SK-N-SH (cell line): ENCODE measurements at regions not wholly inside any gene's neighbourhood (a gene's known extent, or its start where the extent isn't known, plus 50 kb on each side); places are given as distances from the start of the nearest gene placed in this dataset.

Experiments used
- CTCF ChIA-PET: fragments of 300-600, 350-600 bp; formaldehyde crosslinking; extraction: SDS; loops from one replicate; lab custom pipeline; 2021; lab: Yijun Ruan, JAX
- POLR2A ChIA-PET: fragments of 350-600 bp; sonication (Branson Sonifier 250); formaldehyde crosslinking; extraction: SDS; loops from one replicate; lab custom pipeline; 2020; ENCODE audit warnings: antibody characterized with exemption, inconsistent platforms; lab: Yijun Ruan, JAX
- DNase-seq: peaks from one replicate; pipeline ENCODE4 v3.0.0; 2012
- H2AFZ ChIP-seq: fragments of 200-600 bp; sonication (generic); 2 replicates; pipeline ENCODE4 v1.8.1; 2016; ENCODE audit warnings: antibody characterized with exemption, mild to moderate bottlenecking, low read depth
- H3F3A ChIP-seq: fragments of 200-600 bp; sonication (generic); replicated peaks from 2 replicates; pipeline ENCODE3; 2016; ENCODE audit warnings: antibody characterized with exemption, mild to moderate bottlenecking; ENCODE audit not compliant: insufficient read depth
- H3K27ac ChIP-seq, 2 experiments: fragments of 200-500 bp in 1 of 2; fragments of 200-600 bp in 1 of 2; sonication (Bioruptor generic) in 1 of 2; sonication (generic), shearing (Covaris generic) in 1 of 2; 2 replicates each; pipeline versions ENCODE4 v1.5.1 to v1.6.1; 2014 to 2016; ENCODE audit warnings: low read depth in 2 of 2, inconsistent platforms in 1 of 2, low read length in 1 of 2, mild to moderate bottlenecking in 1 of 2, mixed read lengths in 1 of 2
- H3K27me3 ChIP-seq: fragments of 200-600 bp; sonication (generic), shearing (Covaris generic); 2 replicates; pipeline ENCODE4 v1.6.1; 2016; ENCODE audit warnings: mixed run types; ENCODE audit not compliant: insufficient read depth
- H3K36me3 ChIP-seq, 2 experiments: fragments of 200-500 bp in 1 of 2; fragments of 200-600 bp in 1 of 2; sonication (Bioruptor generic) in 1 of 2; sonication (generic) in 1 of 2; replicated peaks in 1 of 2; 2 replicates each; pipeline versions ENCODE3 to v1.5.1; 2014 to 2016; ENCODE audit warnings: low read length in 1 of 2, mild to moderate bottlenecking in 1 of 2; ENCODE audit not compliant: insufficient read depth in 2 of 2, control insufficient read depth in 1 of 2
- H3K4me1 ChIP-seq, 2 experiments: fragments of 200-500 bp in 1 of 2; fragments of 200-600 bp in 1 of 2; sonication (Bioruptor generic) in 1 of 2; sonication (generic), shearing (Covaris generic) in 1 of 2; 2 replicates each; pipeline versions ENCODE4 v1.5.1 to v1.6.1; 2014 to 2016; ENCODE audit warnings: low read depth in 1 of 2, low read length in 1 of 2, mixed run types in 1 of 2; ENCODE audit not compliant: insufficient read depth in 2 of 2, control insufficient read depth in 1 of 2
- H3K4me2 ChIP-seq: fragments of 200-600 bp; sonication (generic), shearing (Covaris generic); 2 replicates; pipeline ENCODE4 v1.6.1; 2017; ENCODE audit warnings: mixed run types
- H3K4me3 ChIP-seq, 2 experiments: fragments of 200-500 bp in 1 of 2; fragments of 200-600 bp in 1 of 2; sonication (Bioruptor generic) in 1 of 2; sonication (generic), shearing (Covaris generic) in 1 of 2; 2 replicates each; pipeline versions ENCODE4 v1.5.1 to v1.8.1; 2014 to 2016; ENCODE audit warnings: low read depth in 2 of 2, inconsistent platforms in 1 of 2, low read length in 1 of 2, mild to moderate bottlenecking in 1 of 2, mixed read lengths in 1 of 2, moderate library complexity in 1 of 2
- H3K79me2 ChIP-seq: fragments of 200-600 bp; sonication (generic); 2 replicates; pipeline ENCODE4 v1.8.1; 2017; ENCODE audit warnings: mild to moderate bottlenecking; ENCODE audit not compliant: insufficient read depth
- H3K9ac ChIP-seq: fragments of 200-600 bp; sonication (generic); 2 replicates; pipeline ENCODE4 v1.6.1; 2017; ENCODE audit warnings: mixed run types
- H3K9me2 ChIP-seq: fragments of 200-600 bp; sonication (generic); 2 replicates; pipeline ENCODE4 v1.6.1; 2017; ENCODE audit warnings: mixed run types
- H3K9me3 ChIP-seq: fragments of 200-600 bp; sonication (generic); 2 replicates; pipeline ENCODE4 v1.6.1; 2017; ENCODE audit warnings: mixed run types, mild to moderate bottlenecking, moderate library complexity
- H4K20me1 ChIP-seq: fragments of 200-600 bp; sonication (generic); 2 replicates; pipeline ENCODE4 v1.6.1; 2017; ENCODE audit warnings: mild to moderate bottlenecking, mixed run types; ENCODE audit not compliant: insufficient read depth
- ELF1 ChIP-seq: IDR thresholded peaks from 2 replicates; pipeline ENCODE4 v1.4.0; 2012
- EP300 ChIP-seq, 2 experiments: IDR thresholded peaks; 2 replicates each; pipeline versions ENCODE4 v1.4.0 to v1.6.1; 2012; ENCODE audit warnings: borderline replicate concordance in 1 of 2, low read depth in 1 of 2, low read length in 1 of 2
- EZH2phosphoT487 ChIP-seq: fragments of 200-600 bp; sonication (generic); IDR thresholded peaks from 2 replicates; pipeline ENCODE4 v1.6.1; 2017; ENCODE audit warnings: low read depth, mixed run types, mild to moderate bottlenecking, antibody characterized with exemption, moderate library complexity, borderline replicate concordance
- FOXM1 ChIP-seq: IDR thresholded peaks from 2 replicates; pipeline ENCODE4 v1.4.0; 2012; ENCODE audit warnings: low read depth, mild to moderate bottlenecking
- GATA2 ChIP-seq: sonication (generic); formaldehyde crosslinking; IDR thresholded peaks from 2 replicates; pipeline ENCODE4 v1.5.0; 2020; ENCODE audit warnings: mild to moderate bottlenecking, missing genetic modification reagents
- NFIC ChIP-seq: IDR thresholded peaks from 2 replicates; pipeline ENCODE4 v1.4.0; 2012; ENCODE audit warnings: borderline replicate concordance
- POLR2AphosphoS5 ChIP-seq: IDR thresholded peaks from 2 replicates; pipeline ENCODE4 v1.6.1; 2012; ENCODE audit warnings: low read depth, low read length
- RAD21 ChIP-seq: IDR thresholded peaks from 2 replicates; pipeline ENCODE4 v1.6.1; 2012; ENCODE audit warnings: mild to moderate bottlenecking, low read length
- RCOR1 ChIP-seq: fragments of 150-350 bp; IDR thresholded peaks from 2 replicates; pipeline ENCODE4 v1.6.1; 2017; ENCODE audit warnings: antibody characterized with exemption, low read length
- SMC3 ChIP-seq: IDR thresholded peaks from 2 replicates; pipeline ENCODE4 v1.6.1; 2012; ENCODE audit warnings: low read depth, low read length, improper control_type of control experiment
- TCF12 ChIP-seq: IDR thresholded peaks from 2 replicates; pipeline ENCODE4 v1.4.0; 2012
- TEAD4 ChIP-seq: IDR thresholded peaks from 2 replicates; pipeline ENCODE4 v1.4.0; 2012; ENCODE audit warnings: mild to moderate bottlenecking, borderline replicate concordance; ENCODE audit not compliant: insufficient read depth
- WGBS: methylation state at CpG from one replicate; pipeline ENCODE4 v1.1.6; 2017; ENCODE audit warnings: low lambda C conversion rate; 5-methylcytosine and 5-hydroxymethylcytosine counted together
- TF ChIP-seq, protein P1 (sequence below): IDR thresholded peaks from 2 replicates; pipeline ENCODE4 v1.4.0; 2012; ENCODE audit warnings: low read depth, borderline replicate concordance
- TF ChIP-seq, protein P2 (sequence below): fragments of 150-350 bp; IDR thresholded peaks from 2 replicates; pipeline ENCODE4 v1.6.1; 2017; ENCODE audit warnings: antibody characterized with exemption, low read length, low read depth, borderline replicate concordance

- ChIA-PET CTCF (no interaction called here), POLR2A (no interaction called here)
- H3K36me3 ChIP-seq, result no peaks in the 10 kb centered on the region
- no peak overlapping the region for H3K9ac ChIP-seq
- DNase-seq, result no peak
- H3K4me2 ChIP-seq, result no peak overlapping the region
- peaks cover 0 to 13% of the 10 kb centered on the region in 2 experiments; a peak in 1 of 4 replicates for H3K4me1 ChIP-seq
- H3K4me3 ChIP-seq, result no peak overlapping the region
- no peaks in the 10 kb centered on the region for H3K9me3 ChIP-seq
- no peaks in the 10 kb centered on the region for H3F3A ChIP-seq
- no peak overlapping the region for H2AFZ ChIP-seq
- WGBS, result 45% methylated on average over 4 of the region's 4 CpGs
- H3K27me3 ChIP-seq, result no peaks in the 10 kb centered on the region
- H3K9me2 ChIP-seq, result no peaks in the 10 kb centered on the region
- H3K79me2 ChIP-seq, result no peaks in the 10 kb centered on the region
- TF ChIP-seq NFIC (no peak), ELF1 (no peak), TCF12 (no peak), RCOR1 (no peak), EZH2phosphoT487 (no peak), TEAD4 (no peak), FOXM1 (no peak), POLR2AphosphoS5 (no peak)
- TF ChIP-seq, protein P1, sequence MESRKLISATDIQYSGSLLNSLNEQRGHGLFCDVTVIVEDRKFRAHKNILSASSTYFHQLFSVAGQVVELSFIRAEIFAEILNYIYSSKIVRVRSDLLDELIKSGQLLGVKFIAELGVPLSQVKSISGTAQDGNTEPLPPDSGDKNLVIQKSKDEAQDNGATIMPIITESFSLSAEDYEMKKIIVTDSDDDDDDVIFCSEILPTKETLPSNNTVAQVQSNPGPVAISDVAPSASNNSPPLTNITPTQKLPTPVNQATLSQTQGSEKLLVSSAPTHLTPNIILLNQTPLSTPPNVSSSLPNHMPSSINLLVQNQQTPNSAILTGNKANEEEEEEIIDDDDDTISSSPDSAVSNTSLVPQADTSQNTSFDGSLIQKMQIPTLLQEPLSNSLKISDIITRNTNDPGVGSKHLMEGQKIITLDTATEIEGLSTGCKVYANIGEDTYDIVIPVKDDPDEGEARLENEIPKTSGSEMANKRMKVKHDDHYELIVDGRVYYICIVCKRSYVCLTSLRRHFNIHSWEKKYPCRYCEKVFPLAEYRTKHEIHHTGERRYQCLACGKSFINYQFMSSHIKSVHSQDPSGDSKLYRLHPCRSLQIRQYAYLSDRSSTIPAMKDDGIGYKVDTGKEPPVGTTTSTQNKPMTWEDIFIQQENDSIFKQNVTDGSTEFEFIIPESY, result no peak
- TF ChIP-seq, protein P2, sequence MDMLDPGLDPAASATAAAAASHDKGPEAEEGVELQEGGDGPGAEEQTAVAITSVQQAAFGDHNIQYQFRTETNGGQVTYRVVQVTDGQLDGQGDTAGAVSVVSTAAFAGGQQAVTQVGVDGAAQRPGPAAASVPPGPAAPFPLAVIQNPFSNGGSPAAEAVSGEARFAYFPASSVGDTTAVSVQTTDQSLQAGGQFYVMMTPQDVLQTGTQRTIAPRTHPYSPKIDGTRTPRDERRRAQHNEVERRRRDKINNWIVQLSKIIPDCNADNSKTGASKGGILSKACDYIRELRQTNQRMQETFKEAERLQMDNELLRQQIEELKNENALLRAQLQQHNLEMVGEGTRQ, result no peak
- no peak overlapping the region; a peak in 1 of 4 replicates for H3K27ac ChIP-seq
- H4K20me1 ChIP-seq, result no peaks in the 10 kb centered on the region
Measured at GRCh38 chr19:30909216-30909615, 440.0 kb downstream of the TSHZ3 start.

DNA sequence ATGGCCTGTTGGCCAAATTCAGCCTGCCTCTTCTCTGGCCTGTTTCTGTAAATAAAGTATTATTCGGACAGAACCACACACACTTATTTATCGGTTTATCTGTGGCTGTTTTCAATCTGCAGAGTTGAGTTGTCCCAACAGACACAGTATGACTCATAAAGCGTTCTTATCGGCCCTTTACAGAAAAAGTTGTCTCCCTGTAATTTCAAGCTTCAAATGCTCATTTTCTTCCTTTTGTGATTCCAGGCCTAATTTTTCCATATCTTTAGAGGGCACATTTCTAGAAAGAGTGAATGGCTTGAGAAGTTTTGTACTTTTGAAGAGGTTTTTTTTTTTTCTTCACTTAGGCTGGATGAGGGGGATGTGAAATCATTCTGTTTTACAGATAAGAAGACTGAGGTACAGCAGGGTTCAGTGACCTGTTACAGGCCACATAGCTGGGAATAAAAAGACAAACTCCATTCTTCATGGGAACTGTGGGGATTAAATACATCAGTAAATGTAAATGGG, 440.9 kb downstream of the TSHZ3 start:
- Histone ChIP-seq H3K36me3 (no peaks in the 10 kb centered on the region), H2AFZ (no peak overlapping the region), H3K9me3 (no peaks in the 10 kb centered on the region), H3K4me1 (peaks cover 0 to 13% of the 10 kb centered on the region in 2 experiments; a peak in 1 of 4 replicates), H3K9me2 (no peaks in the 10 kb centered on the region), H3K79me2 (no peaks in the 10 kb centered on the region), H3K4me3 (no peak overlapping the region), H3K27me3 (no peaks in the 10 kb centered on the region), H4K20me1 (no peaks in the 10 kb centered on the region), H3K4me2 (no peak overlapping the region), H3K9ac (no peak overlapping the region), H3K27ac (peak overlapping the region in 1 of 2 experiments; percentile 43; a peak in 2 of 4 replicates), H3F3A (no peaks in the 10 kb centered on the region)
- ChIA-PET POLR2A (no interaction called here), CTCF (no interaction called here)
- no peak for DNase-seq
- TF ChIP-seq SMC3, result no peak
- TF ChIP-seq GATA2 (CRISPR knock-in tag), result peak; percentile 56; the same call in 1 of the 2 replicates
- peak; percentile 23; the same call in 1 of the 2 replicates for TF ChIP-seq RAD21
- TF ChIP-seq EP300 (IDR thresholded peaks at IDR 0.05; ENCODE audit: borderline replicate concordance in 1 of 2, low read depth in 1 of 2, low read length in 1 of 2), result peak in 1 of 2 experiments; percentile 50; a peak in 1 of 4 replicates
- TF ChIP-seq RCOR1, result 0 out of 2 replicates have a peak, but pooled peaks have one; percentile 8
- 24% methylated on average over 4 of the region's 4 CpGs for WGBS
